Medulla oblongata (tissue), 1 donor: ENCODE measurements at regions not wholly inside any gene's neighbourhood (a gene's known extent, or its start where the extent isn't known, plus 50 kb on each side); places are given as distances from the start of the nearest gene placed in this dataset.
"Not testable (repeated sequence)": the region's sequence is repeated elsewhere in the genome, so short reads cannot be mapped to it uniquely, and the experiment has no call there.

Source experiments
- DNase-seq: peaks from one replicate; pipeline ENCODE4 v3.0.0-alpha.2; 2015; ENCODE audit errors: extremely low spot score

DNA sequence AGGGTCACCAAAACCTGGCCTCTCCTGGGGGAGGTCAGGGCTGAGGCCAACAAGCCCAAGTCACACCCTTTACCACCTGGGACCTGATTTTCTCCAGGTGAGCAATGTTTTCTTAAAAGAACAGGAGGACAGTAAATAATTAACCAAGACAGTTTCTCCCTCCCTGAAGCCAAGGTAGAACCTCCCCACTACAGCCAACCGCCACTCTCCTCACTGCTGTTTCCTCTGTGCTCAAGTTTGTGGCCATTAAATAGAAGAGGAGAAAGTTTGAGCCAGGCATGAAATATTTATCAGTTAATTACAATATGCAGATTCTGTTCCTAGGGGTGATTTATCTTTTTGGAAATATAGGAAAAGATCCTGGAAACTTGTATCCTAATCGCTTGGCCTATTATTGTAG is 150.6 kb upstream of the ANKRD20A1 start:
- not testable (repeated sequence) for DNase-seq

DNA sequence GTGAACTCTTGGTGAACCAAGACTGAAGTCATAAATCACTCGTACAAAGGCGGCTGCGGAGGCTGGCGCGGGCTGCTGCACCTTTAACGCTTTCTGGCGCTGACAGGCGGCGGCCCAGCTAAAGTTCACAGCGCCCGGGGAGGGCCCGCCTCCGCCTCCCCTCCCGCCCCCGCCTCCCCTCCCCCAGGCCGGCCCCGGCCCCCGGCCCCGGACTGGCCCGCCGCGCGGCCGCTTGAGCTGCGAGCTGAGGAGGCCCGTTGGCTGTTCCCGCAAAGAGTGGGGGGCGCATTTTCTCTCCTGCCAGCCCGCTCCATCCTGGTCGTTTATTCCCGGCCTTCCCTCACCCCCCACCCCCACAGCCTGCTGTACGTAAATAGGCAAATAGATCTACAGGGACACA is 147.3 kb upstream of the ANKRD20A1 start:
- DNase-seq = not testable (repeated sequence)

- not testable (repeated sequence) for DNase-seq
Measured at GRCh38 chr9:67711931-67712330, 146.8 kb upstream of the ANKRD20A1 start.

- not testable (repeated sequence) for DNase-seq
Measured at GRCh38 chr9:67712956-67713355, 145.8 kb upstream of the ANKRD20A1 start.

- not testable (repeated sequence) for DNase-seq
Measured at GRCh38 chr9:67717830-67718388, 140.8 kb upstream of the ANKRD20A1 start.

- peak; percentile 0 for DNase-seq
Measured at GRCh38 chr9:67720491-67720890, 138.2 kb upstream of the ANKRD20A1 start.

DNA sequence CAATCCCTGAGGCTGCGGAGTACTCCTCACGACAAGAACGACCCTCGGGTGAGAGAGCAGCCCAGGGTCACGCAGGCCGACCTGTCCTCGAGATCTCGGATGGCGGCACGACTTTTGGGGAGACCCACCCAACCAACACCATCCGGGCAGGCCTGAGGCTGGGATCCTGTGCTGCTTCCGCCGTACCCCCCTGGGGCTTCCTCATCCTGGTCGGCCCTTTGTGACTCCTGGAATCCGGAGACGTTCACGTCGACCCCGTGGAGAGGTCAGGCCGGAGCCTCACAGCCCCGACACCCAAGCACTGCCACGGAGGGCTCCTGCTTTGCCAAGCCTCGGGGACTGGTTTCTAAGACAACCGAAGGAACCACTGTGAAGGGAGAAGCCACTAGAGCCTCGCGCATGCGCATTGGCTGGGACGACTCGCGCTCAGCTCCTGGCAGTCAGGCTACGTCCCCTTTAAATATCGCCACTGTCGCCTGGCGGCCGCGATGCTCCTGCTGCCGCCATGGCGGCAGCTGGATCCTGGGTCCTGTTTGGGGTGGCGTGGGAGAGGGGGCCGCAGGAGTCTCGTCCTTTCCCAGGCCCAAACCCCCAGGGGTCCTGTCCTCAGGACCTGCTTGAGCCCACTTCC is 136.2 kb upstream of the ANKRD20A1 start:
- not testable (repeated sequence) for DNase-seq

DNA sequence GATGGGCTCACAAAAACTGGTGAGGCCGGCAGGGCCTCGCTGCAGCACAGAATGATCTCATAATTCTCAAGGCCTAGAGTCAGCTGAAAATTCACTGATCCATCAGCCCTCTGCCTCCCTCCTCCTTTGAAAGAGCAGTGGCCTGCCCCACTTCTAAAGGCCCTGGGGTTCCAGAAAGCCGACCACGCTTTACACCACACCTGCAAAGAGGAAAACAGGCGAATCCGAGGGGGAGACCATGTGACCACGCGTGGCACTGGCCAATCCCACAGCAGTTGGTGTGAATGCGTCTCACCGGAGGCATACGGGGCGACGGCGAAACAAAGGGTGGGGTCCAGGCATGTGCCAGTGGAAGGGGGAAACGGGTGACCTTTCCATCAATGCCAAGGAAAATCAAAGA is 135.5 kb upstream of the ANKRD20A1 start:
- DNase-seq = not testable (repeated sequence)

DNA sequence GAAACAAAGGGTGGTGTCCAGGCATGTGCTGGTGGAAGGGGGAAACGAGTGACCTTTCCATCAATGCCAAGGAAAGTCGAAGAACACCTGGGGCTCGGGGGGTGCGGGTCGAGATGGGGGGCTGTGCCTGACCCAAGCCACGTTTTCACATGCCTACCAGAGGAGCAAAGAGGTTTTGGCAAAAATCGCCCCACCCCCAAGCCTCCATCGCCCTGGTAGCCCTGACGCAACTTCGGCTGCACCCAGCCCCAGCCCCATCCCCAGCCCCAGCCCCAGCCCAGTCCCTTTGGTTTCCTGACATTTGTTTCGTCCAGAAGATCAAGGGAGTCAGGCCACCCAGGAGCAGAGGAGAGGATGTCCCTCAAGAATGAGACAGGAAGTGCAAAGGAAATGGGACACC is 133.8 kb upstream of the ANKRD20A1 start:
- DNase-seq = not testable (repeated sequence)

DNA sequence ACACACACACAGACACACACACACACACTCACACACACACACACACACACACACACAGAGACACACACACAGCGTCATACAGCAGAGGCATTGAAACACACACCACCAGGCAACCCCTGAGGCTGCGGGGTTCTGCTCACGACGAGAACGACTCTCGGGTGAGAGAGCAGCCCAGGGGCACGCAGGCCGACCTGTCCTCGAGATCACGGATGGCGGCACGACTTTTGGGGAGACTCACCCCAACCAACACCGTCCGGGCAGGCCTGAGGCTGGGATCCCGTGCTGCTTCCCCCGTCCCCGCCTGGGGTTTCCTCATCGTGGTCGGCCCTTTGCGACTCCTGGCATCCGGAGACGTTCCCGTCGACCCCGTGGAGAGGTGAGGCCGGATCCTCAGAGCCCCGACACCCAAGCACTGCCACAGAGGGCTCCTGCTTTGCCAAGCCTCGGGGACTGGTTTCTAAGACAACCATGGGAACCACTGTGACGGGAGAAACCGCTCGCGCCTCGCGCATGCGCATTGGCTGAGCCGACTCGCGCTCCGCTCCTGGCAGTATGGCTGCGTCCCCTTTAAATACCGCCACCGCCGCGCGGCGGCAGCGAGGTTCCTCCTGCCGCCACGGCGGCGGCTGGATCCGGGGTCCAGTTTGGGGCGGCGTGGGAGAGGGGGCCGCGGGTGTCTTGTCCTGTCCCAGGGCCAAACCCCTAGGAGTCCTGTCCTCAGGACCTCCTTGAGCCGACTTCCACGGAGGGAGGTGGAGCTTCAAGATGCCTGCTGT is 132.3 kb upstream of the ANKRD20A1 start:
- not testable (repeated sequence) for DNase-seq

DNA sequence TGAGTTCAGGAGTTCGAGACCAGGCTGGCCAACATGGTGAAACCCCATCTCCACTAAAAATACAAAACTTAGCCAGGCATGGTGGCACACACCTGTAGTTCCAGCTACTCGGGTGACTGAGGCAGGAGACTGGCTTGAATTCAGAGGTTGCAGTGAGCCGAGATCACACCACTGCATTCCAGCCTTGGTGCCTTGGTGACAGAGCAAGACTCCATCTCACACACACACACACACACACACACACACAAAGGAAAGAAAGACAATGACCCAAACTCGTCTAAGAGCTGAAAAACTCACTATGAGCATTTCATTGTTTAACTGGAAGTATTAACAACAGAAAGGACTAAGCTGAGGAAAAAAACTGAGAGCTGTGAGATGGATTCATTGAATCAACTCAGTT is 95.6 kb upstream of the ANKRD20A1 start:
- DNase-seq = not testable (repeated sequence)

DNA sequence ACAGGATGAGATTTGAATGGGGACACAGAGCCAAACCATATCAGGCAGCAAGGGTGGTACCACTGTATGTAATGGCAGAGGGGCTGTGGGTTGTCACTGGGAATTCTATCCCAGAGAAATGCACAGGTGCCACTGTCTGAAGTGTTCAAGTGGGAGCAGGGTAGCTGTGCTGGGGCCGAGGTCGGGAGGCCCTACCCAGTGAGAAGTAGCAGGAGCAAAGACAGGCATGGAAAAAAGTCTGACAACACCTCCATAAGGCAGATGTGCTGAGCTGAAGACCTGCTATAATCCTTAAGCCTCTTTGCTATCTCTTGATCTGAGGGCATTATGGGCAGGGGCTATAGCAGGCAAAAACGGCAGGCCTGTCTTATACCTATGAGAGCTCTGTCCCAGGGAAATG is 86.9 kb upstream of the ANKRD20A1 start:
- not testable (repeated sequence) for DNase-seq

GRCh38 chr9:67800170-67800569 is 58.6 kb upstream of the ANKRD20A1 start:
- not testable (repeated sequence) for DNase-seq
